H1 (cell line): ENCODE measurements at regions not wholly inside any gene's neighbourhood (a gene's known extent, or its start where the extent isn't known, plus 50 kb on each side); places are given as distances from the start of the nearest gene placed in this dataset.
A peak's percentile ranks its signal among the peaks of the same experiment; 100 is the strongest.
"Not testable (repeated sequence)": the region's sequence is repeated elsewhere in the genome, so short reads cannot be mapped to it uniquely, and the experiment has no call there.

Experiments
- CTCF ChIA-PET: fragments of 300-600 bp; sonication (Branson Sonifier 250); formaldehyde crosslinking; loops from one replicate; lab custom pipeline; 2021; ENCODE audit not compliant: partially characterized antibody; lab: Charles Lee
- POLR2A ChIA-PET: fragments of 300-600 bp; sonication (Branson Sonifier 250); formaldehyde crosslinking; loops from one replicate; lab custom pipeline; 2021; ENCODE audit warnings: inconsistent platforms; ENCODE audit not compliant: partially characterized antibody; lab: Charles Lee
- DNase-seq, 2 experiments: peaks; one replicate each; pipeline versions ENCODE4 v3.0.0 to v3.0.0-alpha.2; 2010 to 2022; ENCODE audit warnings: low spot score in 2 of 2, low read depth in 1 of 2, mixed read lengths in 1 of 2
- FAIRE-seq: peaks from 2 replicates; lab custom pipeline; 2011; peaks lifted over from hg19 to GRCh38; lab: Jason Lieb, UNC
- H2AFZ ChIP-seq: 2 replicates; pipeline ENCODE4 v1.8.1; 2012; ENCODE audit warnings: low read length, inconsistent platforms
- H2AK5ac ChIP-seq: 2 replicates; pipeline ENCODE4 v1.6.1; 2013; ENCODE audit warnings: low read depth, low read length
- H2BK120ac ChIP-seq: replicated peaks from 2 replicates; pipeline ENCODE3; 2013; ENCODE audit warnings: low read depth, low read length, inconsistent platforms
- H2BK12ac ChIP-seq: 2 replicates; pipeline ENCODE4 v1.6.1; 2013; ENCODE audit warnings: low read depth, low read length
- H2BK15ac ChIP-seq: 2 replicates; pipeline ENCODE4 v1.6.1; 2013; ENCODE audit warnings: low read length
- H2BK20ac ChIP-seq: 2 replicates; pipeline ENCODE4 v1.6.1; 2013; ENCODE audit warnings: low read length
- H2BK5ac ChIP-seq: 2 replicates; pipeline ENCODE4 v1.6.1; 2013; ENCODE audit warnings: low read depth, low read length
- H3K14ac ChIP-seq: 2 replicates; pipeline ENCODE4 v1.6.1; 2013; ENCODE audit warnings: inconsistent platforms; ENCODE audit not compliant: insufficient read length
- H3K18ac ChIP-seq: 2 replicates; pipeline ENCODE4 v1.6.1; 2013; ENCODE audit warnings: low read length; ENCODE audit errors: extremely low read depth
- H3K23ac ChIP-seq: 2 replicates; pipeline ENCODE4 v1.6.1; 2013; ENCODE audit warnings: inconsistent platforms; ENCODE audit not compliant: insufficient read length
- H3K23me2 ChIP-seq: 2 replicates; pipeline ENCODE4 v1.6.1; 2013; ENCODE audit warnings: low read depth, low read length
- H3K27ac ChIP-seq: 2 replicates; pipeline ENCODE4 v1.6.1; 2011; ENCODE audit warnings: low read depth, low read length, inconsistent platforms
- H3K27me3 ChIP-seq, 4 experiments: replicated peaks in 1 of 4; 1 replicate in 1 of 4; 2 replicates in 3 of 4; pipeline versions ENCODE4 v1.6.1 to v1.8.1; 2011 to 2013; ENCODE audit warnings: low read length in 3 of 4, mild to moderate bottlenecking in 3 of 4, inconsistent platforms in 2 of 4, mixed read lengths in 2 of 4, moderate library complexity in 1 of 4; ENCODE audit not compliant: control insufficient read depth in 3 of 4, insufficient read depth in 3 of 4; ENCODE audit errors: extremely low read depth in 1 of 4
- H3K36me3 ChIP-seq, 4 experiments: 2 replicates each; pipeline versions ENCODE4 v1.6.1 to v1.8.1; 2011 to 2013; ENCODE audit warnings: mild to moderate bottlenecking in 4 of 4, low read length in 3 of 4, moderate library complexity in 2 of 4, control low read depth in 1 of 4, inconsistent platforms in 1 of 4; ENCODE audit not compliant: insufficient read depth in 4 of 4, control insufficient read depth in 2 of 4
- H3K4ac ChIP-seq: replicated peaks from 2 replicates; pipeline ENCODE3; 2013; ENCODE audit warnings: low read length, low read depth, mixed read lengths, inconsistent platforms; ENCODE audit not compliant: insufficient read length
- H3K4me1 ChIP-seq, 4 experiments: replicated peaks in 1 of 4; 1 replicate in 1 of 4; 2 replicates in 3 of 4; pipeline versions ENCODE4 v1.6.1 to v1.8.1; 2011 to 2013; ENCODE audit warnings: low read length in 3 of 4, inconsistent platforms in 2 of 4, mixed read lengths in 1 of 4; ENCODE audit not compliant: insufficient read depth in 4 of 4, control insufficient read depth in 3 of 4
- H3K4me2 ChIP-seq, 2 experiments: 2 replicates each; pipeline versions ENCODE4 v1.6.1 to v1.8.1; 2011 to 2013; ENCODE audit warnings: low read depth in 2 of 2, low read length in 2 of 2, control low read depth in 1 of 2, inconsistent platforms in 1 of 2, mild to moderate bottlenecking in 1 of 2; ENCODE audit not compliant: insufficient read depth in 1 of 2
- H3K4me3 ChIP-seq, 4 experiments: fragments of 200-600, 300-600 bp in 1 of 4; sonication (generic), shearing (Covaris generic), sonication (Bioruptor Twin) in 1 of 4; 2 replicates each; pipeline versions ENCODE4 v1.5.1 to v1.8.1; 2011 to 2016; ENCODE audit warnings: low read length in 4 of 4, low read depth in 3 of 4, control low read depth in 2 of 4, inconsistent platforms in 2 of 4, mild to moderate bottlenecking in 2 of 4, mixed read lengths in 1 of 4, moderate library complexity in 1 of 4; ENCODE audit not compliant: insufficient read depth in 2 of 4; ENCODE audit errors: extremely low read depth in 1 of 4
- H3K56ac ChIP-seq: replicated peaks from 2 replicates; pipeline ENCODE3; 2013; ENCODE audit warnings: low read depth, mild to moderate bottlenecking, mixed read lengths, low read length, inconsistent platforms; ENCODE audit not compliant: insufficient read length
- H3K79me1 ChIP-seq: 2 replicates; pipeline ENCODE4 v1.6.1; 2013; ENCODE audit warnings: low read depth, low read length, control low read depth
- H3K79me2 ChIP-seq, 2 experiments: 2 replicates each; pipeline versions ENCODE4 v1.6.1 to v1.8.1; 2012 to 2013; ENCODE audit warnings: low read length in 2 of 2, mild to moderate bottlenecking in 2 of 2, inconsistent platforms in 1 of 2; ENCODE audit not compliant: insufficient read depth in 2 of 2, control insufficient read depth in 1 of 2
- H3K9ac ChIP-seq, 4 experiments: replicated peaks in 1 of 4; 1 replicate in 1 of 4; 2 replicates in 3 of 4; pipeline versions ENCODE4 v1.6.1 to v1.8.1; 2011 to 2013; ENCODE audit warnings: low read depth in 3 of 4, low read length in 3 of 4, control low read depth in 2 of 4, mild to moderate bottlenecking in 2 of 4, moderate library complexity in 2 of 4, inconsistent platforms in 1 of 4; ENCODE audit errors: extremely low read depth in 1 of 4
- H3K9me3 ChIP-seq, 2 experiments: 2 replicates each; pipeline versions ENCODE4 v1.6.1 to v1.8.1; 2012 to 2013; ENCODE audit warnings: mild to moderate bottlenecking in 2 of 2, moderate library complexity in 2 of 2, control low read depth in 1 of 2, inconsistent platforms in 1 of 2, low read depth in 1 of 2, low read length in 1 of 2, mixed read lengths in 1 of 2; ENCODE audit not compliant: insufficient read depth in 2 of 2
- H4K20me1 ChIP-seq, 2 experiments: replicated peaks in 1 of 2; 2 replicates each; pipeline versions ENCODE3 to v1.8.1; 2011 to 2013; ENCODE audit warnings: inconsistent platforms in 2 of 2, low read length in 2 of 2, mild to moderate bottlenecking in 1 of 2; ENCODE audit not compliant: insufficient read depth in 2 of 2, control insufficient read depth in 1 of 2
- H4K5ac ChIP-seq: 2 replicates; pipeline ENCODE4 v1.6.1; 2013; ENCODE audit warnings: low read length, low read depth, mixed read lengths, inconsistent platforms; ENCODE audit not compliant: insufficient read length
- H4K8ac ChIP-seq: 2 replicates; pipeline ENCODE4 v1.8.0; 2013; ENCODE audit warnings: mild to moderate bottlenecking, moderate library complexity, low read length, inconsistent platforms; ENCODE audit not compliant: insufficient read depth; ENCODE audit errors: extremely low read depth
- H4K91ac ChIP-seq: replicated peaks from 2 replicates; pipeline ENCODE3; 2013; ENCODE audit warnings: low read length, mixed read lengths, inconsistent platforms; ENCODE audit not compliant: insufficient read length
- WGBS, 2 experiments: shearing (Covaris generic) in 1 of 2; methylation state at CpG; one replicate each; pipeline versions ENCODE4 v1.1.6 to v1.1.7; 2013 to 2015; ENCODE audit warnings: low lambda C conversion rate in 2 of 2, mixed read lengths in 2 of 2, inconsistent platforms in 1 of 2, low coverage in 1 of 2, missing lambda C conversion rate in 1 of 2; ENCODE audit not compliant: insufficient replicate concordance in 2 of 2, insufficient coverage in 1 of 2, insufficient read length in 1 of 2; ENCODE audit errors: extremely low coverage in 1 of 2, missing lambda C conversion rate in 1 of 2; 5-methylcytosine and 5-hydroxymethylcytosine counted together

- H4K5ac ChIP-seq, H3K79me2 ChIP-seq, H3K79me1 ChIP-seq, DNase-seq, H2BK5ac ChIP-seq, H2AFZ ChIP-seq, H2BK20ac ChIP-seq, H2BK15ac ChIP-seq, H3K4me2 ChIP-seq, H3K36me3 ChIP-seq, H3K4me3 ChIP-seq, H3K23me2 ChIP-seq, H4K91ac ChIP-seq, H4K20me1 ChIP-seq, H3K27me3 ChIP-seq, H2BK12ac ChIP-seq, CTCF ChIA-PET, H3K18ac ChIP-seq, H3K56ac ChIP-seq, POLR2A ChIA-PET, FAIRE-seq, H3K4me1 ChIP-seq, H3K9ac ChIP-seq, H3K23ac ChIP-seq, H4K8ac ChIP-seq, H3K14ac ChIP-seq, H2BK120ac ChIP-seq, H2AK5ac ChIP-seq, H3K27ac ChIP-seq, H3K4ac ChIP-seq: not testable (repeated sequence)
- 56% methylated on average over 3 of the region's 3 CpGs; no CpG with 5 or more reads in 1 of the 2 experiments for WGBS, 2 experiments
- peaks cover 19 to 64% of the 10 kb centered on the region in 2 experiments; a peak in 3 of 4 replicates for H3K9me3 ChIP-seq
These were observed 241.6 kb downstream of the ANKRD30B start for GRCh38 chr18:14989569-14989968.

GRCh38 chr18:14991934-14992445 is 244.0 kb downstream of the ANKRD30B start:
- H3K36me3 ChIP-seq, H3K27ac ChIP-seq, H2BK120ac ChIP-seq, H4K8ac ChIP-seq, H3K79me2 ChIP-seq, FAIRE-seq, H2BK5ac ChIP-seq, H4K5ac ChIP-seq, H4K91ac ChIP-seq, H3K79me1 ChIP-seq, H3K23me2 ChIP-seq, H3K27me3 ChIP-seq, H3K4me2 ChIP-seq, H3K23ac ChIP-seq, H3K9ac ChIP-seq, H3K18ac ChIP-seq, H4K20me1 ChIP-seq, H2AK5ac ChIP-seq, H2BK15ac ChIP-seq, H3K14ac ChIP-seq, H2AFZ ChIP-seq, H3K4me3 ChIP-seq, H3K4ac ChIP-seq, H2BK20ac ChIP-seq, CTCF ChIA-PET, H3K56ac ChIP-seq, H3K4me1 ChIP-seq, H2BK12ac ChIP-seq, POLR2A ChIA-PET: not testable (repeated sequence)
- DNase-seq = peak in 1 of 2 experiments; percentile 62
- peaks cover 15 to 65% of the 10 kb centered on the region in 2 experiments; a peak in 3 of 4 replicates for H3K9me3 ChIP-seq
- WGBS, 2 experiments = 65% methylated on average over 5 of the region's 7 CpGs; no CpG with 5 or more reads in 1 of the 2 experiments
